HG03378 (cell line): ENCODE measurements at regions not wholly inside any gene's neighbourhood (a gene's known extent, or its start where the extent isn't known, plus 50 kb on each side); places are given as distances from the start of the nearest gene placed in this dataset.
"Not testable (repeated sequence)": the region's sequence is repeated elsewhere in the genome, so short reads cannot be mapped to it uniquely, and the experiment has no call there.

Experiments
- ATAC-seq: cut with Tn5 transposase; IDR thresholded peaks from one replicate; pipeline ENCODE4 v1.9.1; 2021; ENCODE audit warnings: mild to moderate bottlenecking, moderate library complexity; ENCODE audit not compliant: unreplicated experiment

- no peak for ATAC-seq
Measured at GRCh38 chr14:27205036-27205435, 607.2 kb upstream of the NOVA1 start.

GRCh38 chr14:27211741-27212140 lies 613.9 kb upstream of the NOVA1 start:
- no peak for ATAC-seq

- no peak for ATAC-seq
Measured at GRCh38 chr14:27222671-27223070, 624.8 kb upstream of the NOVA1 start.

GRCh38 chr14:27223906-27224305 lies 626.1 kb upstream of the NOVA1 start:
- no peak for ATAC-seq

GRCh38 chr14:27228053-27228452 lies 630.2 kb upstream of the NOVA1 start:
- no peak for ATAC-seq

- ATAC-seq: no peak
Measured at GRCh38 chr14:27234331-27234730, 636.5 kb upstream of the NOVA1 start.

- no peak for ATAC-seq
Measured at GRCh38 chr14:27236601-27237000, 638.8 kb upstream of the NOVA1 start.

- ATAC-seq: no peak
Measured at GRCh38 chr14:27242874-27243273, 645.0 kb upstream of the NOVA1 start.

GRCh38 chr14:27243365-27243764 lies 645.5 kb upstream of the NOVA1 start:
- no peak for ATAC-seq

- no peak for ATAC-seq
Measured at GRCh38 chr14:27245947-27246346, 648.1 kb upstream of the NOVA1 start.

GRCh38 chr14:27253966-27254365 lies 656.1 kb upstream of the NOVA1 start:
- no peak for ATAC-seq

GRCh38 chr14:27256805-27257204 lies 659.0 kb upstream of the NOVA1 start:
- ATAC-seq: no peak

GRCh38 chr14:27267876-27268275 lies 670.0 kb upstream of the NOVA1 start:
- no peak for ATAC-seq

GRCh38 chr14:27270716-27271115 lies 672.9 kb upstream of the NOVA1 start:
- ATAC-seq: no peak

- ATAC-seq: no peak
Measured at GRCh38 chr14:27278341-27278740, 680.5 kb upstream of the NOVA1 start.

GRCh38 chr14:27305441-27305945 lies 707.7 kb upstream of the NOVA1 start:
- no peak for ATAC-seq

GRCh38 chr14:27312730-27313129 lies 714.9 kb upstream of the NOVA1 start:
- not testable (repeated sequence) for ATAC-seq

- no peak for ATAC-seq
Measured at GRCh38 chr14:27314231-27314630, 716.4 kb upstream of the NOVA1 start.

- no peak for ATAC-seq
Measured at GRCh38 chr14:27315477-27315876, 717.6 kb upstream of the NOVA1 start.

GRCh38 chr14:27315947-27316346 lies 718.1 kb upstream of the NOVA1 start:
- no peak for ATAC-seq

GRCh38 chr14:27318774-27319420 lies 721.1 kb upstream of the NOVA1 start:
- no peak for ATAC-seq

GRCh38 chr14:27320261-27320660 lies 722.4 kb upstream of the NOVA1 start:
- no peak for ATAC-seq

GRCh38 chr14:27327095-27327494 lies 729.3 kb upstream of the NOVA1 start:
- no peak for ATAC-seq
